ENCODE measurements at regions not wholly inside any gene's neighbourhood (a gene's known extent, or its start where the extent isn't known, plus 50 kb on each side); places are given as distances from the start of the nearest gene placed in this dataset.
"Not testable (repeated sequence)": the region's sequence is repeated elsewhere in the genome, so short reads cannot be mapped to it uniquely, and the experiment has no call there.

- not testable (repeated sequence) for DNase-seq (ENCODE audit: low read depth, low spot score)
Measured at GRCh38 chr9:105022545-105022944, 94.6 kb upstream of the ABCA1 start.

GRCh38 chr9:105023788-105024187, 95.8 kb upstream of the ABCA1 start:
- DNase-seq (ENCODE audit: low read depth, low spot score): no peak

GRCh38 chr9:105024529-105024928, 96.6 kb upstream of the ABCA1 start:
- DNase-seq (ENCODE audit: low read depth, low spot score): no peak

- no peak for DNase-seq (ENCODE audit: low read depth, low spot score)
Measured at GRCh38 chr9:105026451-105026850, 98.5 kb upstream of the ABCA1 start.

GRCh38 chr9:105027084-105027483, 99.1 kb upstream of the ABCA1 start:
- no peak for DNase-seq (ENCODE audit: low read depth, low spot score)

- no peak for DNase-seq (ENCODE audit: low read depth, low spot score)
Measured at GRCh38 chr9:105030285-105030684, 102.3 kb upstream of the ABCA1 start.

- no peak for DNase-seq (ENCODE audit: low read depth, low spot score)
Measured at GRCh38 chr9:105037139-105037538, 109.2 kb upstream of the ABCA1 start.

GRCh38 chr9:105038051-105038450, 110.1 kb upstream of the ABCA1 start:
- no peak for DNase-seq (ENCODE audit: low read depth, low spot score)

GRCh38 chr9:105039175-105039799, 111.3 kb upstream of the ABCA1 start:
- no peak for DNase-seq (ENCODE audit: low read depth, low spot score)

GRCh38 chr9:105043370-105043936, 115.5 kb upstream of the ABCA1 start:
- no peak for DNase-seq (ENCODE audit: low read depth, low spot score)

GRCh38 chr9:105044518-105044917, 116.6 kb upstream of the ABCA1 start:
- DNase-seq (ENCODE audit: low read depth, low spot score): no peak

- DNase-seq (ENCODE audit: low read depth, low spot score): no peak
Measured at GRCh38 chr9:105046907-105047741, 119.2 kb upstream of the ABCA1 start.

GRCh38 chr9:105047742-105048041, 119.7 kb upstream of the ABCA1 start:
- no peak for DNase-seq (ENCODE audit: low read depth, low spot score)

GRCh38 chr9:105048331-105048730, 120.4 kb upstream of the ABCA1 start:
- DNase-seq (ENCODE audit: low read depth, low spot score): no peak

GRCh38 chr9:105050296-105050695, 122.3 kb upstream of the ABCA1 start:
- no peak for DNase-seq (ENCODE audit: low read depth, low spot score)

GRCh38 chr9:105051897-105052296, 123.9 kb upstream of the ABCA1 start:
- DNase-seq (ENCODE audit: low read depth, low spot score): no peak

GRCh38 chr9:105052346-105052745, 124.4 kb upstream of the ABCA1 start:
- DNase-seq (ENCODE audit: low read depth, low spot score): no peak

GRCh38 chr9:105053209-105053652, 125.3 kb upstream of the ABCA1 start:
- DNase-seq (ENCODE audit: low read depth, low spot score): no peak

GRCh38 chr9:105054491-105054890, 126.5 kb upstream of the ABCA1 start:
- peak; percentile 92 for DNase-seq (ENCODE audit: low read depth, low spot score)

GRCh38 chr9:105055917-105056316, 128.0 kb upstream of the ABCA1 start:
- no peak for DNase-seq (ENCODE audit: low read depth, low spot score)

GRCh38 chr9:105057551-105057950, 129.6 kb upstream of the ABCA1 start:
- DNase-seq (ENCODE audit: low read depth, low spot score): no peak

GRCh38 chr9:105059252-105059651, 131.3 kb upstream of the ABCA1 start:
- no peak for DNase-seq (ENCODE audit: low read depth, low spot score)
